ENCODE measurements at regions not wholly inside any gene's neighbourhood (a gene's known extent, or its start where the extent isn't known, plus 50 kb on each side); places are given as distances from the start of the nearest gene placed in this dataset.
"Not testable (repeated sequence)": the region's sequence is repeated elsewhere in the genome, so short reads cannot be mapped to it uniquely, and the experiment has no call there.

- no peak for DNase-seq
These were observed 1636.5 kb upstream of the C9orf72 start for GRCh38 chr9:29209748-29210291.

- DNase-seq = no peak
These were observed 1637.8 kb upstream of the C9orf72 start for GRCh38 chr9:29211003-29211579.

GRCh38 chr9:29211580-29212396 is 1638.5 kb upstream of the C9orf72 start:
- peak; percentile 90 for DNase-seq

GRCh38 chr9:29212397-29213387 is 1639.4 kb upstream of the C9orf72 start:
- peak; percentile 86 for DNase-seq

- DNase-seq = peak; percentile 94
These were observed 1640.3 kb upstream of the C9orf72 start, which contains the start of gene LINGO2 for GRCh38 chr9:29213417-29214153. Gene LINGO2, minus strand, starts transcription at chr9:29213601.

GRCh38 chr9:29214154-29214689 is 1640.9 kb upstream of the C9orf72 start:
- peak; percentile 92 for DNase-seq

GRCh38 chr9:29214690-29215253 is 1641.5 kb upstream of the C9orf72 start:
- peak; percentile 79 for DNase-seq

GRCh38 chr9:29217966-29218365 is 1644.7 kb upstream of the C9orf72 start:
- no peak for DNase-seq

GRCh38 chr9:29220596-29221251 is 1647.4 kb upstream of the C9orf72 start:
- DNase-seq = no peak

- no peak for DNase-seq
These were observed 1655.3 kb upstream of the C9orf72 start for GRCh38 chr9:29228558-29228957.

- DNase-seq = no peak
These were observed 1657.7 kb upstream of the C9orf72 start for GRCh38 chr9:29230931-29231330.

- no peak for DNase-seq
These were observed 1659.9 kb upstream of the C9orf72 start for GRCh38 chr9:29233193-29233592.

GRCh38 chr9:29241320-29241719 is 1668.0 kb upstream of the C9orf72 start:
- no peak for DNase-seq

GRCh38 chr9:29245351-29245750 is 1672.1 kb upstream of the C9orf72 start:
- DNase-seq = no peak

GRCh38 chr9:29270400-29270799 is 1697.1 kb upstream of the C9orf72 start:
- DNase-seq = not testable (repeated sequence)

GRCh38 chr9:29282121-29282520 is 1708.8 kb upstream of the C9orf72 start:
- no peak for DNase-seq

GRCh38 chr9:29285818-29286217 is 1712.5 kb upstream of the C9orf72 start:
- DNase-seq = no peak

GRCh38 chr9:29289365-29289764 is 1716.1 kb upstream of the C9orf72 start:
- no peak for DNase-seq

GRCh38 chr9:29290516-29290915 is 1717.2 kb upstream of the C9orf72 start:
- DNase-seq = no peak

GRCh38 chr9:29297592-29297991 is 1724.3 kb upstream of the C9orf72 start:
- DNase-seq = no peak

GRCh38 chr9:29311221-29311620 is 1737.9 kb upstream of the C9orf72 start:
- no peak for DNase-seq

Measured in retina (tissue), 1 donor.